CD4-positive, alpha-beta memory T cell (primary cell): ENCODE measurements at regions not wholly inside any gene's neighbourhood (a gene's known extent, or its start where the extent isn't known, plus 50 kb on each side); places are given as distances from the start of the nearest gene placed in this dataset.
A peak's percentile ranks its signal among the peaks of the same experiment; 100 is the strongest.

ENCODE experiments used
- CTCF ChIA-PET: fragments of 350-600 bp; sonication (Branson Sonifier 250); formaldehyde crosslinking; loops from one replicate; lab custom pipeline; 2021; ENCODE audit warnings: inconsistent platforms; ENCODE audit not compliant: partially characterized antibody; lab: Charles Lee
- POLR2A ChIA-PET: fragments of 350-600 bp; sonication (Branson Sonifier 250); formaldehyde crosslinking; loops from one replicate; lab custom pipeline; 2021; ENCODE audit not compliant: partially characterized antibody; lab: Charles Lee
- DNase-seq, 5 donors: peaks; one replicate each; pipeline versions ENCODE4 v3.0.0 to v3.0.0-alpha.2; 2020 to 2022; ENCODE audit warnings: mixed read lengths in 1 of 5
- H3K27ac ChIP-seq: one replicate; pipeline ENCODE4 v1.7.0; 2013; ENCODE audit warnings: low read depth, low read length
- H3K27me3 ChIP-seq: 2 replicates; pipeline ENCODE4 v1.7.0; 2013; ENCODE audit warnings: mild to moderate bottlenecking, low read length, moderate library complexity; ENCODE audit not compliant: insufficient read depth
- H3K36me3 ChIP-seq: 2 replicates; pipeline ENCODE4 v1.7.0; 2013; ENCODE audit warnings: mild to moderate bottlenecking, low read length, moderate library complexity; ENCODE audit not compliant: insufficient read depth
- H3K4me1 ChIP-seq: 2 replicates; pipeline ENCODE4 v1.7.0; 2013; ENCODE audit warnings: mild to moderate bottlenecking, low read length, moderate library complexity; ENCODE audit not compliant: insufficient read depth
- H3K4me3 ChIP-seq, 2 donors: one replicate each; pipeline ENCODE4 v1.7.0; 2013; ENCODE audit warnings: low read length in 2 of 2, mild to moderate bottlenecking in 1 of 2
- H3K9me3 ChIP-seq, 2 donors: one replicate each; pipeline ENCODE4 v1.7.0; 2013; ENCODE audit warnings: low read length in 2 of 2, control low read depth in 1 of 2; ENCODE audit not compliant: control insufficient read depth in 1 of 2
- H3K27ac Mint-ChIP-seq, 7 donors: one replicate each; pipeline ENCODE4 v1.8.0; 2020 to 2021; ENCODE audit warnings: mixed read lengths in 7 of 7, mild to moderate bottlenecking in 6 of 7, inconsistent platforms in 3 of 7, moderate library complexity in 3 of 7
- H3K27me3 Mint-ChIP-seq, 2 donors: one replicate each; pipeline ENCODE4 v1.8.0; 2020 to 2021; ENCODE audit warnings: mixed read lengths in 2 of 2
- H3K36me3 Mint-ChIP-seq, 2 donors: one replicate each; pipeline ENCODE4 v1.8.0; 2020 to 2021; ENCODE audit warnings: mixed read lengths in 2 of 2, inconsistent platforms in 1 of 2, mild to moderate bottlenecking in 1 of 2
- H3K4me1 Mint-ChIP-seq, 4 donors: one replicate each; pipeline ENCODE4 v1.8.0; 2020 to 2021; ENCODE audit warnings: mixed read lengths in 4 of 4, mild to moderate bottlenecking in 1 of 4
- H3K4me3 Mint-ChIP-seq, 8 donors: one replicate each; pipeline ENCODE4 v1.8.0; 2020 to 2021; ENCODE audit warnings: mixed read lengths in 8 of 8, mild to moderate bottlenecking in 7 of 8, moderate library complexity in 6 of 8, inconsistent platforms in 3 of 8
- H3K9me3 Mint-ChIP-seq, 8 donors: one replicate each; pipeline ENCODE4 v1.8.0; 2020 to 2021; ENCODE audit warnings: mixed read lengths in 8 of 8, mild to moderate bottlenecking in 5 of 8, inconsistent platforms in 3 of 8, moderate library complexity in 1 of 8
- intact Hi-C: fragments of 100-400 bp; cut with micrococcal nuclease; formaldehyde crosslinking; loops from one replicate; pipeline ENCODE4 v1.15.1; 2023

DNA sequence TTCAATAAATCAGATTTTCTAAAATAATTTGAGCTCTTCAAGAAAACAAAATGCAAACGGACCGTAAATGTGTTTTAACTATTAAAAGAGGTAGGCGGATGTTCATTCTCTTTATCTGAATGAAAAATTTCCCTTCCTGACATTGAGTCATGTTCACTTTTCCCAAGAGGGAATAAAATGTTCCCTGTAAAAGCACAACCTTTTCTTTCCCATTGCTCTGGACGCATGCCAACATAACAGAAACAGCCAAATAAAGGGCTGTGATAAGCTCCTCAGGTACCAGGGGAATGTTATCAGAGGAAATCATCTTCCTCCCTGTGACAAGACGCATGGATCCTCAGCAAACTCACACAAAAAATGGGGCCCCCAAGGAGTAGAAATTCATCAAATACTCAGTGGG lies 251.8 kb downstream of the MTERF1 start:
- Mint-ChIP-seq H3K36me3 (no peaks in the 10 kb centered on the region), H3K4me1 (no peaks in the 10 kb centered on the region), H3K27ac (no peak overlapping the region), H3K4me3 (no peak overlapping the region), H3K9me3 (peaks cover 0 to 26% (median 12%) of the 10 kb centered on the region in 8 donors), H3K27me3 (no peaks in the 10 kb centered on the region)
- intact Hi-C loops: no loop called here
- Histone ChIP-seq H3K36me3 (no peaks in the 10 kb centered on the region), H3K4me3 (no peak overlapping the region), H3K9me3 (no peaks in the 10 kb centered on the region), H3K27me3 (no peaks in the 10 kb centered on the region), H3K27ac (no peak overlapping the region), H3K4me1 (no peaks in the 10 kb centered on the region)
- no peak for DNase-seq
- CTCF ChIA-PET: no interaction called here
- POLR2A ChIA-PET: no interaction called here

DNA sequence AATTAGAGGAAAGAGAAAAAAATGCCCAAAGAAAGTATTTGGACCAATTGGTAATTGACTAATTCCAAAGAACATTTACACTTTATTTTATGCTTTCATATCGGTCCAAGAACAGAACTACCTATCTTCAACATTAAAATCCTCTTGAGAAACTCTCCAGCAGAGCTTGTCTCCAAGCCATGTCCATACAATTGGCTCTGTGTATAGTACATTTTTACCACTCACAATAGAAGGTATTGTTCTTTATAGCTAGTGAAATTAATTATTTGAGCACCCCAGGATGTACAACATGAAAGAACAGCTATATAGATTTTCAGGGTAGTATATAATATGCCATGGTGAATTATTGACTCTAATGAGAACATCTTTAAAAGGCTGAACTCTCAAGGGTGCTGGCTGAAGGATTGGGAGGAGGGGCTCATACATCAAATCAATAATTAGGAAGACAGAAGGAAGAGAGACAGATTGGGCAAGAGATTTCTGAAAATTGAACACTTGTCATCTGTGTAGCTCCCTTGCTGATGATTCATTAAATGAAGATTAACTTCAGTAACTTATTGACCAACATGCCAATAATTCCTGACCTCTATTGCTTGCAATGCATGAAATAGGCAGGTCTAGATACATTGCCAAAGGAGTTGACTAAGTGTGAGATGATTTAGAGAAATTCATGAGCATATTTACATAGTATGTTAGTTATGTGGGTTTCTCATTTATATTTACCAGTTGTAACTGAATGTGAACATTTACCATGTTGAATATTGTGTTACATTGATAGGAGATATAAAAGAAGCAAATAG lies 249.7 kb downstream of the MTERF1 start:
- Mint-ChIP-seq H3K9me3 (peaks cover 0 to 23% (median 17%) of the 10 kb centered on the region in 8 donors), H3K27ac (no peak overlapping the region), H3K27me3 (no peaks in the 10 kb centered on the region), H3K4me3 (no peak overlapping the region), H3K36me3 (no peaks in the 10 kb centered on the region), H3K4me1 (no peaks in the 10 kb centered on the region)
- no peak for DNase-seq
- Histone ChIP-seq H3K27ac (no peak overlapping the region), H3K4me1 (no peaks in the 10 kb centered on the region), H3K9me3 (no peaks in the 10 kb centered on the region), H3K27me3 (no peaks in the 10 kb centered on the region), H3K36me3 (no peaks in the 10 kb centered on the region), H3K4me3 (no peak overlapping the region)
- ChIA-PET POLR2A (no interaction called here), CTCF (no interaction called here)
- intact Hi-C loops: no loop called here

DNA sequence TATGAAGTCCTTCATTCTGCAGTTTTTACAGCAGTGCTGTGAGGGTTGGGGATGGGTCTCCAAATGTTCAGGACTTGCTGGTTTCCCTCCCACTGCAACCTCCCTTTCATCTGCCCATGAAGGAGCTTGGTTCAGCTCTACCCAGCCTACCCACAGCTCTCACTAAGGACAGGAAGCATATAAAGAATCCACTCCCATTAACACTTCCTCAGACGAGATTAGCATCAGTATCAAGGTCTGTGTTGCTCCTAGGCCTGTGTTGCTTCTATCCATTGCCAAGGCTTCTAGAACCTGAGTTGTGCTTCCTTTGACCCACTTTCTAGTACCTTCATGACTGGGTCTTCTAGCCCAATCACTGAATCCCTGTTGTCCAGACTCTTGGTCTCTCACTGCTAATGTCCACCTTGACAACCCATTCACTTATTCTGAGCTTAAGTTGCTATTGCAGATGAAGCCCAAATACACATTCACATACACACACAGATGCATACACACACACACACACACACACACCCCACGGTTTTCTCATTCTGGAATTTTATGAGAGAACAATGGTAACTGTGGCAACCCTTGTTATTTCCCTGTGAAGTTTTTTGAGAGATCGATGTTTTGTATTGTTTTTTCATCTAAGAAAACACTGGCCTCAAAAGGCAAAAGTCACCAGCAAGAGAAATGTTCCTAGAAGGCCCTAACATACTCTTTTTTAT lies 248.1 kb downstream of the MTERF1 start:
- CTCF ChIA-PET: no interaction called here
- Mint-ChIP-seq H3K4me1 (no peaks in the 10 kb centered on the region), H3K4me3 (no peak overlapping the region), H3K27ac (no peak overlapping the region), H3K27me3 (no peaks in the 10 kb centered on the region), H3K36me3 (no peaks in the 10 kb centered on the region), H3K9me3 (peaks cover 0 to 21% (median 13%) of the 10 kb centered on the region in 8 donors)
- DNase-seq: no peak
- Histone ChIP-seq H3K36me3 (no peaks in the 10 kb centered on the region), H3K4me1 (no peaks in the 10 kb centered on the region), H3K9me3 (no peaks in the 10 kb centered on the region), H3K4me3 (no peak overlapping the region), H3K27me3 (no peaks in the 10 kb centered on the region), H3K27ac (no peak overlapping the region)
- intact Hi-C loops: no loop called here
- POLR2A ChIA-PET: no interaction called here

DNA sequence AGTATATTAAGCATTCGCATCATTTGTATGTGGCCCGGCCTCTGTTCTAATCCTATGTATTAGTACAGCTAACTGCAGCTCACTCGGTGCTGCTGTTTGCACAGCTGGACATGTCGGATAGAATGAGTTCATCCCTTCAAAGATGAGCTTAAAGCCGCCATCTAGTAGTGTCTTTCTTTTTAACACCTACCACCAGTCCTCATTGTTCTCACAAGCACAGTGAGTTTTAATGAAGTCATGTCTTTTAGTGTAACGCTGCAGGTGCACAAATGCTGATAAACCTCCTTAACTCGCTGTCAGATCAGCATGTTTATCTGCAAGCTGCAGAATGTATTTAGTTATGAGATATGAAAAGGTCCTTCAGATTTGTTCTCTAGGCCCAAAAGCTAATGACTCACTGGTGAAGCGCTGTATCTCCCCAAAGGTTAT lies 247.5 kb downstream of the MTERF1 start:
- no peak overlapping the region for H3K4me3 ChIP-seq
- no peak overlapping the region for H3K4me3 Mint-ChIP-seq
- no peaks in the 10 kb centered on the region for H3K4me1 ChIP-seq
- CTCF ChIA-PET: no interaction called here
- no peaks in the 10 kb centered on the region for H3K27me3 ChIP-seq
- no peak for DNase-seq
- H3K36me3 Mint-ChIP-seq: no peaks in the 10 kb centered on the region
- POLR2A ChIA-PET: no interaction called here
- no peaks in the 10 kb centered on the region for H3K36me3 ChIP-seq
- no peaks in the 10 kb centered on the region for H3K27me3 Mint-ChIP-seq
- peaks cover 0 to 25% (median 13%) of the 10 kb centered on the region in 8 donors for H3K9me3 Mint-ChIP-seq
- intact Hi-C loops: no loop called here
- H3K27ac ChIP-seq: no peak overlapping the region
- H3K4me1 Mint-ChIP-seq: no peaks in the 10 kb centered on the region
- H3K27ac Mint-ChIP-seq: no peak overlapping the region
- H3K9me3 ChIP-seq: no peaks in the 10 kb centered on the region

DNA sequence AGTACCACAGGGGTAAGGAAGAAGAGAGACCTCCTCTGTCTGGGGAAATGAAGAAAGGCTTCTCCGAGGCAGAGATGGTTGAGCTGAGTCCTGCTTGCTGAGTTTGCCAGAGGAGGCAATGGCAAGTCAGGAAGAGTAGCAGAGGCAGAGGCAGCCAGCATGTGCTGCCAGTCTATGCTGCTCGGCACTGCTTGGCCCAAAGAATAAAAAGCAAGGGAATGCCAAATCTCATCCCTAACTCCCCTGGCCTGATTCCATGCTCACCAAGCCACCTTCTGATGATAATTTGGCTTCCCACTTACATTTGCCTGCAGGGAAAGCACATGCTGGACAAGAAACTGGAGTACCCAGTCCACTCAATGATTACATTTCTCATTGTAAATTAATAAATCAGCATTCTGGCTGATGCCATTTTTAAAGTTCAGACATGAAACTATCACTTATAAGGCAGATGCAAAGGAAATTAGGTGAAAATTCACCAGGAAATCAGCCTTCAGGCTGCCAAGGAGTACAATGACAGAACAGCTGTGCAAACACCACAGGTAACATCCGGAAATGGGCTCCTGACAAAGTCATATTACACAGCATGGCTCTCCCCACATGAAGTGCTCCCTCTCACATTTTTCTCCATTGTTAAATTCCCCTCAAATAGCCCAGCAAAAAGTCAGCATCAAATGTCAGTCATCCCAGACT lies 245.9 kb downstream of the MTERF1 start:
- no peaks in the 10 kb centered on the region for H3K9me3 ChIP-seq
- Mint-ChIP-seq H3K4me3 (no peak overlapping the region), H3K36me3 (no peaks in the 10 kb centered on the region), H3K27me3 (no peaks in the 10 kb centered on the region), H3K27ac (no peak overlapping the region), H3K9me3 (peaks cover 0 to 23% (median 13%) of the 10 kb centered on the region in 8 donors), H3K4me1 (no peaks in the 10 kb centered on the region)
- CTCF ChIA-PET: no interaction called here
- POLR2A ChIA-PET: no interaction called here
- no peak overlapping the region for H3K4me3 ChIP-seq
- H3K27ac ChIP-seq: no peak overlapping the region
- no peaks in the 10 kb centered on the region for H3K27me3 ChIP-seq
- intact Hi-C loops: no loop called here
- H3K36me3 ChIP-seq: no peaks in the 10 kb centered on the region
- H3K4me1 ChIP-seq: no peaks in the 10 kb centered on the region
- DNase-seq: no peak

DNA sequence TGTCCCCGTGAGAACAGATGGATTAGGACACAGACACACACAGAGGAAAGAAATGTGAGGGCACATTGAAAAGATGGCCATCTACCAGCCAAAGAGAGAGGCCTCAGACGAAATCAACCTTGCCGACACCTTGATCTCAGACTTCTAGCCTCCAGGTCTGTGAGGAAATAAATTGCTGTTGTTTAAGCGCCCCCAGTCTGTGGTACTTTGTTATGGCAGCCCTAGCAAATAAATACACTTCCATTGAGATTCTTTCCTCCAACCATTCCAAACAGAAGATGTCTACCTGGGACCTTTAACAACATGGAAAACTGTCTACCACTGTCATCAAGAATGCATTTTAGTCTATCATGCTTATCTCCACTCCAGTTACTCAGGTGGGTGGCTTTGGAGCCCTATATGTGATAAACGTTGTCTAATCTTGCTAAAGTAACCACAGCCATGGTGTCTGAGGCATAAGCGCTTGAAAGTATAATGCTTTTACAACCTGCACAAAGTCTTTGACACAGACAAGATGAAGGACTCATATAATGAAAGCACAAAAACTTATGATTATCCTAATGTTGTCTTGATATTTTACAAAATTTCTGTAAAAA lies 244.3 kb downstream of the MTERF1 start:
- DNase-seq: no peak
- ChIA-PET POLR2A (no interaction called here), CTCF (no interaction called here)
- Mint-ChIP-seq H3K27me3 (no peaks in the 10 kb centered on the region), H3K27ac (peak overlapping the region in 1 of 7 donors; percentile 13), H3K36me3 (no peaks in the 10 kb centered on the region), H3K9me3 (peaks cover 0 to 27% (median 10%) of the 10 kb centered on the region in 8 donors), H3K4me3 (no peak overlapping the region), H3K4me1 (no peaks in the 10 kb centered on the region)
- intact Hi-C loops: no loop called here
- Histone ChIP-seq H3K27me3 (no peaks in the 10 kb centered on the region), H3K27ac (no peak overlapping the region), H3K4me3 (no peak overlapping the region), H3K36me3 (no peaks in the 10 kb centered on the region), H3K9me3 (no peaks in the 10 kb centered on the region), H3K4me1 (no peaks in the 10 kb centered on the region)

DNA sequence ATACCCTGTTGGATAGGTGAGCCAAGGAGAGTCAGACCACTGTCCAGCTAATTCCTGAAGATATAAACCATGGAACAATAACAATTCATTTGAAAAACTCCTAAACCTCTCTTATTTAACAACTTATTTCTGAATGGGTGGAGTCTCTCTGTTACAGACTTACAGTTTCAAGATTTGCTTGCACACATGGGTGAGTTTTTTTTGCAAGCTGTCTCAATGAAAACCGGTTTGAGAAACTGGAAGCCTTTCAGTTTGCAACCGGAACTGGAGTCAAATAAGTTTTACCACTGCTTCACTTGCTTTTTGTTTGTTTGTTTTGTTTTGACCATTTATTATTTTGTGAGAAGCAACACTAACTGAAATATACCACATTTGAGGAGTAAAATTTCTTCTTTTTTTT lies 243.8 kb downstream of the MTERF1 start:
- Mint-ChIP-seq H3K27me3 (no peaks in the 10 kb centered on the region), H3K36me3 (no peaks in the 10 kb centered on the region), H3K27ac (no peak overlapping the region), H3K4me1 (no peaks in the 10 kb centered on the region), H3K4me3 (no peak overlapping the region), H3K9me3 (peaks cover 0 to 27% (median 12%) of the 10 kb centered on the region in 8 donors)
- Histone ChIP-seq H3K27ac (no peak overlapping the region), H3K27me3 (no peaks in the 10 kb centered on the region), H3K36me3 (no peaks in the 10 kb centered on the region), H3K4me1 (no peaks in the 10 kb centered on the region), H3K4me3 (no peak overlapping the region), H3K9me3 (no peaks in the 10 kb centered on the region)
- CTCF ChIA-PET: no interaction called here
- DNase-seq: no peak
- POLR2A ChIA-PET: no interaction called here
- intact Hi-C loops: no loop called here
